Loucy (cell line): ENCODE measurements at regions not wholly inside any gene's neighbourhood (a gene's known extent, or its start where the extent isn't known, plus 50 kb on each side); places are given as distances from the start of the nearest gene placed in this dataset.
"Not testable (repeated sequence)": the region's sequence is repeated elsewhere in the genome, so short reads cannot be mapped to it uniquely, and the experiment has no call there.

Experiments used
- H2AFZ ChIP-seq: fragments of 200-600 bp; sonication (generic); 2 replicates; pipeline ENCODE4 v1.6.0; 2016; ENCODE audit warnings: antibody characterized with exemption, mild to moderate bottlenecking, low read length, moderate library complexity
- H3F3A ChIP-seq: fragments of 200-600 bp; 2 replicates; pipeline ENCODE4 v1.6.0; 2016; ENCODE audit warnings: antibody characterized with exemption, low read depth, mild to moderate bottlenecking
- H3K27me3 ChIP-seq: fragments of 200-600 bp; sonication (generic); 2 replicates; pipeline ENCODE4 v1.6.1; 2014; ENCODE audit warnings: low read length, mild to moderate bottlenecking; ENCODE audit not compliant: insufficient read depth, poor library complexity, severe bottlenecking
- H3K36me3 ChIP-seq: fragments of 200-600 bp; sonication (generic); 2 replicates; pipeline ENCODE4 v1.6.1; 2016; ENCODE audit warnings: low read length; ENCODE audit not compliant: insufficient read depth
- H3K4me1 ChIP-seq: fragments of 200-600 bp; sonication (generic); 2 replicates; pipeline ENCODE4 v1.5.1; 2014; ENCODE audit warnings: low read length, mild to moderate bottlenecking; ENCODE audit not compliant: insufficient read depth, poor library complexity, severe bottlenecking
- H3K4me2 ChIP-seq: fragments of 200-600 bp; sonication (generic); 2 replicates; pipeline ENCODE4 v1.6.0; 2014; ENCODE audit warnings: antibody characterized with exemption, low read length, low read depth, mild to moderate bottlenecking; ENCODE audit not compliant: poor library complexity, severe bottlenecking
- H3K4me3 ChIP-seq: fragments of 200-600 bp; sonication (generic); 2 replicates; pipeline ENCODE4 v1.5.1; 2014; ENCODE audit warnings: low read length, mild to moderate bottlenecking, mixed read lengths; ENCODE audit not compliant: poor library complexity, severe bottlenecking
- H3K79me2 ChIP-seq: fragments of 200-600 bp; sonication (generic); 2 replicates; pipeline ENCODE4 v1.6.1; 2014; ENCODE audit warnings: low read length; ENCODE audit not compliant: insufficient read depth
- H3K9ac ChIP-seq: fragments of 200-600 bp; sonication (generic); 2 replicates; pipeline ENCODE4 v1.6.0; 2014; ENCODE audit warnings: mild to moderate bottlenecking, low read depth, low read length, moderate library complexity; ENCODE audit not compliant: poor library complexity, severe bottlenecking
- H3K9me2 ChIP-seq: fragments of 200-600 bp; sonication (generic); replicated peaks from 2 replicates; pipeline ENCODE4 v1.6.1; 2016; ENCODE audit warnings: low read depth, low read length, mixed read lengths
- H3K9me3 ChIP-seq: fragments of 200-600 bp; sonication (generic); 2 replicates; pipeline ENCODE4 v1.6.1; 2014; ENCODE audit warnings: mild to moderate bottlenecking, antibody characterized with exemption, low read length, low read depth; ENCODE audit not compliant: insufficient read depth
- H4K20me1 ChIP-seq: fragments of 200-600 bp; sonication (generic); 2 replicates; pipeline ENCODE4 v1.6.0; 2014; ENCODE audit warnings: antibody characterized with exemption, low read length, mild to moderate bottlenecking; ENCODE audit not compliant: insufficient read depth, poor library complexity, severe bottlenecking
- CTCF ChIP-seq: fragments of 200-600 bp; sonication (generic); conservative IDR thresholded peaks from 2 replicates; pipeline ENCODE4 v1.5.1; 2014; ENCODE audit warnings: mild to moderate bottlenecking, antibody characterized with exemption, low read length
- EZH2phosphoT487 ChIP-seq: fragments of 200-600 bp; IDR thresholded peaks from 2 replicates; pipeline ENCODE4 v1.6.1; 2018; ENCODE audit warnings: antibody characterized with exemption, mild to moderate bottlenecking, moderate library complexity, borderline replicate concordance

- no peak for TF ChIP-seq CTCF
- TF ChIP-seq EZH2phosphoT487, result no peak
- Histone ChIP-seq H3K79me2 (no peaks in the 10 kb centered on the region), H3K9me3 (no peaks in the 10 kb centered on the region)
Observed at GRCh38 chr5:50343715-50344114, 97.4 kb downstream of the EMB start.

GRCh38 chr5:50340757-50341156 lies 100.3 kb downstream of the EMB start:
- no peak overlapping the region for H3K4me2 ChIP-seq
- no peaks in the 10 kb centered on the region for H3K36me3 ChIP-seq
- H4K20me1 ChIP-seq, result no peaks in the 10 kb centered on the region
- no peak overlapping the region for H3K4me3 ChIP-seq
- TF ChIP-seq CTCF (no peak), EZH2phosphoT487 (no peak)
- no peak overlapping the region for H3K9ac ChIP-seq
- H3F3A ChIP-seq, result no peaks in the 10 kb centered on the region
- no peaks in the 10 kb centered on the region for H3K9me3 ChIP-seq
- H2AFZ ChIP-seq, result no peak overlapping the region
- H3K9me2 ChIP-seq, result no peaks in the 10 kb centered on the region
- H3K4me1 ChIP-seq, result no peaks in the 10 kb centered on the region
- H3K79me2 ChIP-seq, result no peaks in the 10 kb centered on the region
- H3K27me3 ChIP-seq, result no peaks in the 10 kb centered on the region

More at GRCh38 chr5:50343715-50344114, 97.4 kb downstream of the EMB start:
- Histone ChIP-seq H3F3A (no peaks in the 10 kb centered on the region), H3K36me3 (no peaks in the 10 kb centered on the region), H3K4me3 (no peak overlapping the region), H3K9me2 (no peaks in the 10 kb centered on the region), H3K27me3 (no peaks in the 10 kb centered on the region), H4K20me1 (no peaks in the 10 kb centered on the region), H3K4me2 (no peak overlapping the region), H3K4me1 (no peaks in the 10 kb centered on the region), H2AFZ (no peak overlapping the region), H3K9ac (no peak overlapping the region)

- not testable (repeated sequence) for H3K4me1 ChIP-seq, H3K4me3 ChIP-seq, H3K4me2 ChIP-seq, H3K27me3 ChIP-seq, H3F3A ChIP-seq, H3K9ac ChIP-seq, H4K20me1 ChIP-seq, H2AFZ ChIP-seq, H3K79me2 ChIP-seq, H3K36me3 ChIP-seq, H3K9me2 ChIP-seq, H3K9me3 ChIP-seq
Observed at GRCh38 chr5:50330633-50331032, 110.5 kb downstream of the EMB start.

- no peaks in the 10 kb centered on the region for H3K9me3 ChIP-seq
- TF ChIP-seq EZH2phosphoT487, result no peak
- no peak for TF ChIP-seq CTCF
Observed at GRCh38 chr5:50328193-50328729, 112.8 kb downstream of the EMB start.

More at GRCh38 chr5:50328193-50328729, 112.8 kb downstream of the EMB start:
- no peaks in the 10 kb centered on the region for H3K36me3 ChIP-seq
- H3K9ac ChIP-seq, result no peak overlapping the region
- no peaks in the 10 kb centered on the region for H3K79me2 ChIP-seq
- H3K4me1 ChIP-seq, result no peaks in the 10 kb centered on the region
- no peak overlapping the region for H2AFZ ChIP-seq
- no peaks in the 10 kb centered on the region for H3K9me2 ChIP-seq
- H3K4me3 ChIP-seq, result no peak overlapping the region
- no peak overlapping the region for H3K4me2 ChIP-seq
- no peaks in the 10 kb centered on the region for H3K27me3 ChIP-seq
- H3F3A ChIP-seq, result no peaks in the 10 kb centered on the region
- no peaks in the 10 kb centered on the region for H4K20me1 ChIP-seq
